Choroid plexus epithelial cell (primary cell): ENCODE measurements at regions not wholly inside any gene's neighbourhood (a gene's known extent, or its start where the extent isn't known, plus 50 kb on each side); places are given as distances from the start of the nearest gene placed in this dataset.

ENCODE experiments used
- DNase-seq: peaks from one replicate; pipeline ENCODE4 v3.0.0-alpha.2; 2010; ENCODE audit warnings: low read depth
- H3K4me3 ChIP-seq: 2 replicates; pipeline ENCODE4 v1.5.1; 2011; ENCODE audit warnings: low read depth, mild to moderate bottlenecking, control low read depth, low read length, moderate library complexity
- TF ChIP-seq, protein P1 (sequence below): conservative IDR thresholded peaks from 2 replicates; pipeline ENCODE4 v1.5.1; 2011; ENCODE audit warnings: low read depth, mild to moderate bottlenecking, control low read depth, inconsistent platforms, low read length, moderate library complexity

DNA sequence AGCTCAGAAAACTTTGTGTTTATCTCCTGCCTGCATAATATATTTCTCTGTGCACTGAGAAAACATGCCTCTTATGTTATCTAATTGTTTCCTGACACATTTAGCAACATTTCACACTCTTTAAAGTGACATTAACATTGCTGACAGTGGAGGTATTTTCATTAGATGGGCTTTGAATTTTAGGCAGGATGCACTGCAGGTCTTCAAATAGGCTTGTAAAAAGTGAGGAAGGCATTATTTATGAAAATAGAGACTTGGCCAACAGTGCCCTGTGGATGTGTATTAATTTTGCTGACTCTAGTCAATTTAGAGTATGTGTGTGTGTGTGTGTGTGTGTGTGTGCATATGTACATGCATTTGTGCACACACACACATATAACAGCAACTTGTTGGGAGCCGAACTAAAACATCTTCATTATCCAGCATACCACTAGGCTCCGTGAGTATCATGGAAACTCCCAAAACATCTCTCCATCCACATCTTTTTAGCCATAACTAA is 429.5 kb upstream of the WWC1 start:
- H3K4me3 ChIP-seq: no peak overlapping the region
- DNase-seq: no peak
- TF ChIP-seq, protein P1, sequence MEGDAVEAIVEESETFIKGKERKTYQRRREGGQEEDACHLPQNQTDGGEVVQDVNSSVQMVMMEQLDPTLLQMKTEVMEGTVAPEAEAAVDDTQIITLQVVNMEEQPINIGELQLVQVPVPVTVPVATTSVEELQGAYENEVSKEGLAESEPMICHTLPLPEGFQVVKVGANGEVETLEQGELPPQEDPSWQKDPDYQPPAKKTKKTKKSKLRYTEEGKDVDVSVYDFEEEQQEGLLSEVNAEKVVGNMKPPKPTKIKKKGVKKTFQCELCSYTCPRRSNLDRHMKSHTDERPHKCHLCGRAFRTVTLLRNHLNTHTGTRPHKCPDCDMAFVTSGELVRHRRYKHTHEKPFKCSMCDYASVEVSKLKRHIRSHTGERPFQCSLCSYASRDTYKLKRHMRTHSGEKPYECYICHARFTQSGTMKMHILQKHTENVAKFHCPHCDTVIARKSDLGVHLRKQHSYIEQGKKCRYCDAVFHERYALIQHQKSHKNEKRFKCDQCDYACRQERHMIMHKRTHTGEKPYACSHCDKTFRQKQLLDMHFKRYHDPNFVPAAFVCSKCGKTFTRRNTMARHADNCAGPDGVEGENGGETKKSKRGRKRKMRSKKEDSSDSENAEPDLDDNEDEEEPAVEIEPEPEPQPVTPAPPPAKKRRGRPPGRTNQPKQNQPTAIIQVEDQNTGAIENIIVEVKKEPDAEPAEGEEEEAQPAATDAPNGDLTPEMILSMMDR: no peak

DNA sequence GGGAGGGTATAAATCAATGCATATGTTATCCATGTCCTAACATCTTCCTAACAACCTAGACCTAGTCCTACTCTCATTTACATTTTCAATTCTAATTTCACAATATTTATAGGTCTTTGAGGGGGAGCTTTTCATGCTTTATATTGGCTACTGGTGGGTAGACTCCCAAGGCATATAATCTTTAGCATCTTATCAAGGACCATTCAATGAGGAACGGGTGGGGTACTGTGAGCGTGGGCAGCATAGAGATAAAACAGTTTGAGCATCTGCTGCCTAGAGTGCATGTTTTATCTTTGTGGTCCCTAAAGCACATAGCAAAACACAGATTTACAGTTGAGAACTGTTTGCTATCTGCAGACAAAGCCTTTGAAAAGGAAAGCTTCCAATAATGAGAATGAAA is 427.6 kb upstream of the WWC1 start:
- DNase-seq: no peak
- TF ChIP-seq, protein P1: no peak
- no peak overlapping the region for H3K4me3 ChIP-seq

DNA sequence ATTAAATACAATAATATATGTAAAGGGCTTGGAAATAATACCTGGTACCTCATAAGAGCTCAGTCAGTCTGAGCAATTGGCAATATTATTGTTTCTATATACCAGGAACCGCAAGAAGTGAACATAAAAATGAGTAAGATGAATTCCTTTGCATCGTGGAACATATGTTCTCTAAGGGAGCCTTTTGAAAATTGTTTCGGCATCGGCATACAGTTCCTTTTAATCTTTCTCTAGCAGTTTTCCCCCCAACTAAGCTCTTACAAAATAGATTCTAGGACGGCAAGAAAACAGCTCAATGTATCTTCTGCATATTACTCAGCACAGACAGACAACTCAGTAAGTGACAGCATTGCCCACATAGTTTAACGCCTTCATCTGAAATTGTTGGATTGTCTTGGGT is 426.6 kb upstream of the WWC1 start:
- no peak overlapping the region for H3K4me3 ChIP-seq
- no peak for DNase-seq
- TF ChIP-seq, protein P1: no peak

DNA sequence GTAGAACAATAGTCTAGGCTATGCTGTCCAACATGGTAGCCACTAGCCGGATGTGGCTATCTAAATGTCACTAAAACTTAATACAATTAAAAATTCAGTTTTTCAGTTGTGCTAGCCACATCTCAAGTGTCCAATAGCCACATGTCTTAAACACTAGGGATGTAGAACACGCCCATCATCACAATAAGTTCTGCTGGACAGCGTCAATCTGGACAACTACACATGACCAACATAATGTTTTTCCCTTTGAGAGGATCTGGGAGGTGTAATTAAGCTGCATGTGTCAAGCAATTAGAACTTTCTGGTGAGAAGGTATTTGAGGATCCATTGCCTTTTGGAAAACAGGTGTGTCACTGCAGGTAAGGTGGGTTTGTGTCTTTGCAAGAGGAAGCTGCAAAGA is 424.6 kb upstream of the WWC1 start:
- no peak overlapping the region for H3K4me3 ChIP-seq
- TF ChIP-seq, protein P1: no peak
- no peak for DNase-seq

DNA sequence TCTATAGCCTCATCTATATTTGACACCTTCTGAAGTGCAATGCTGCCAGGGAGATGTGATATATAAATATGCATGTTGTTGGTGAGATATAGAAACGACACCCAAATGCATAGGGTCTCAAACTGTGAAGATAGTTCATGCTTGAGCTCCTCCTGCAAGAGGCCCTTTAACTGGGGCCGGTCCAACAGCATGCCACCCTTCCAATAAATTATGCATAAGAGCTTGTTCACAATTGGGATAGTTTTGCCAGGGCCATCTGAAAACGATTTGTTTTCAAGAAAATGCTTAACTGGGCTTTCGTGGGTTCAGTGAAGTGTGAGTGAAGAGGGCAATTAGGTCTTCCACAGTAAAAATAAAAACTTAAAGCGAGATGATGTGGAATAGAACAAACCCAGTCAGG is 424.2 kb upstream of the WWC1 start:
- TF ChIP-seq, protein P1: no peak
- no peak overlapping the region for H3K4me3 ChIP-seq
- DNase-seq: no peak

DNA sequence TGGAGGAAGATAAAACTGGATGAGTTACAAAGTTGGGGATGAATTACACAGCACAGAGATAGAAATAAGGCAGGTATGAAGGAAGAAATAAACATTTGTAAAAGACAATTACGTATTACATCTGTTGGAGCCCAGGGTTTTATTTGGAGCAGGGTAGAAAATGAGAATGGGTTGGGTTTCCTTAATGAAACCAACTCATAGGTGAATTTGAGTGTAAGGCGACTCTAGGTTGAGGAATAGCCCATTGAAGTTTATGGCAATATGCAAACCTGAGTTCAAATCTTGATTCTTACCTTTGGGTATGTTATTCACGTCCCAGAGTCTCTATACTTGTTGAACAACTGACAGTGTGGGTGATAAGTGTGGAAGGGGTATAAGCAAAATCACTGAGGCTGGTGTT is 422.3 kb upstream of the WWC1 start:
- TF ChIP-seq, protein P1: no peak
- DNase-seq: no peak
- H3K4me3 ChIP-seq: no peak overlapping the region

DNA sequence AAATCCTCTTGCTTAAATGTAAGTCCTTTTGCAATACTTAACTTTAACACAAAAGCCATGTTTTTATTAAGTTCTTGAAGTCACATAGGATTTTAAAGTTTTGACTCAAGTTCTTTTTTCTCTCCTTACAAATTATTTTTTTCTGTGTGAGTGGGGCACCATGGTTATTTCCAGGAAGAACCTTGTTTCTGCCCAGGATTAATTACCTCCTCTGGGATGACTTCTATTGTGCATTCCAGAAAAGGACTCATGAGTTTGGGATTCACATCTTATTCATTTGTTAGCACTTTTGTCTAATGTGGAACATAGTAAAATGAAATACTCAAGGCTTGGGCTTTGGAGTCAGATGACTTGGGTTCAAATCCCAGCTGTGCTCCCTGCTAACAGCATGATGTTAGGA is 421.4 kb upstream of the WWC1 start:
- TF ChIP-seq, protein P1: no peak
- H3K4me3 ChIP-seq: no peak overlapping the region
- DNase-seq: no peak
